Panc1 (cell line): ENCODE measurements at regions not wholly inside any gene's neighbourhood (a gene's known extent, or its start where the extent isn't known, plus 50 kb on each side); places are given as distances from the start of the nearest gene placed in this dataset.

Experiments used
- ATAC-seq: fragments of 200-7000 bp; cut with Tn5 transposase; 2 replicates; pipeline ENCODE4 v1.9.1; 2020; ENCODE audit warnings: mild to moderate bottlenecking, moderate library complexity
- BruUV-seq: library from RNA; stranded (reverse); fragments of 400-500 nt; replicated peaks from 2 replicates; lab custom pipeline; 2021; lab: Mats Ljungman, UMichigan
- CTCF ChIA-PET: fragments of 300-600 bp; sonication (Branson Sonifier 250); formaldehyde crosslinking; loops from one replicate; lab custom pipeline; 2022; ENCODE audit warnings: antibody characterized with exemption; lab: Charles Lee
- POLR2A ChIA-PET: fragments of 300-600 bp; sonication (Branson Sonifier 250); formaldehyde crosslinking; loops from one replicate; lab custom pipeline; 2022; ENCODE audit warnings: antibody characterized with exemption; lab: Charles Lee
- DNase-seq: peaks from one replicate; pipeline ENCODE4 v3.0.0-alpha.2; 2010; ENCODE audit warnings: low read depth, low spot score
- H3K27ac ChIP-seq: 2 replicates; pipeline ENCODE4 v1.5.1; 2011; ENCODE audit warnings: mild to moderate bottlenecking, low read length, inconsistent platforms
- H3K27me3 ChIP-seq: fragments of 200-500 bp; sonication (Bioruptor generic); 2 replicates; pipeline ENCODE4 v1.6.0; 2014; ENCODE audit warnings: low read length, inconsistent platforms; ENCODE audit not compliant: control insufficient read depth, insufficient read depth
- H3K36me3 ChIP-seq: fragments of 200-500 bp; sonication (Bioruptor generic); 2 replicates; pipeline ENCODE4 v1.5.1; 2014; ENCODE audit warnings: inconsistent platforms, mild to moderate bottlenecking, low read length, moderate library complexity; ENCODE audit not compliant: control insufficient read depth, insufficient read depth
- H3K4me1 ChIP-seq: 2 replicates; pipeline ENCODE4 v1.5.1; 2011; ENCODE audit warnings: inconsistent platforms, mild to moderate bottlenecking, low read length, moderate library complexity; ENCODE audit not compliant: control insufficient read depth, insufficient read depth
- H3K4me3 ChIP-seq, 2 experiments: 2 replicates each; pipeline ENCODE4 v1.5.1; 2011 to 2012; ENCODE audit warnings: low read depth in 2 of 2, low read length in 2 of 2, mild to moderate bottlenecking in 2 of 2, inconsistent platforms in 1 of 2, moderate library complexity in 1 of 2
- H3K9me3 ChIP-seq: fragments of 200-500 bp; sonication (Bioruptor generic); 2 replicates; pipeline ENCODE4 v1.5.1; 2014; ENCODE audit warnings: low read depth, mild to moderate bottlenecking, inconsistent platforms, low read length, moderate library complexity; ENCODE audit not compliant: control insufficient read depth, insufficient read depth
- POLR2AphosphoS5 ChIP-seq: IDR thresholded peaks from 2 replicates; pipeline ENCODE4 v1.6.1; 2012; ENCODE audit warnings: mild to moderate bottlenecking, low read depth, low read length, moderate library complexity
- SIN3A ChIP-seq: IDR thresholded peaks from 2 replicates; pipeline ENCODE4 v1.6.1; 2012; ENCODE audit warnings: low read depth, mild to moderate bottlenecking, low read length, moderate library complexity, borderline replicate concordance; ENCODE audit not compliant: insufficient read depth
- TCF7L2 ChIP-seq: IDR thresholded peaks from 2 replicates; pipeline ENCODE4 v1.6.1; 2011; ENCODE audit warnings: mild to moderate bottlenecking, low read depth, low read length, inconsistent platforms
- in situ Hi-C: cut with HindIII; loops from 2 replicates; pipeline ENCODE4 v1.10.0; 2016; ENCODE audit warnings: low sequenced_read_pairs, low pct_unique_long_range_greater_than_20kb
- intact Hi-C: fragments of 100-400 bp; cut with micrococcal nuclease; formaldehyde crosslinking; loops from one replicate; pipeline ENCODE4 v1.10.0; 2022; ENCODE audit not compliant: unreplicated experiment
- TF ChIP-seq, protein P1 (sequence below), 2 experiments: IDR thresholded peaks; 2 replicates each; pipeline ENCODE4 v1.6.1; 2011 to 2012; ENCODE audit warnings: low read depth in 2 of 2, control low read depth in 1 of 2, low read length in 1 of 2, mild to moderate bottlenecking in 1 of 2, moderate library complexity in 1 of 2; ENCODE audit not compliant: insufficient read depth in 1 of 2
- TF ChIP-seq, protein P2 (sequence below): fragments of 450-650 bp; IDR thresholded peaks from 2 replicates; pipeline ENCODE4 v1.5.1; 2017; ENCODE audit warnings: mild to moderate bottlenecking

DNA sequence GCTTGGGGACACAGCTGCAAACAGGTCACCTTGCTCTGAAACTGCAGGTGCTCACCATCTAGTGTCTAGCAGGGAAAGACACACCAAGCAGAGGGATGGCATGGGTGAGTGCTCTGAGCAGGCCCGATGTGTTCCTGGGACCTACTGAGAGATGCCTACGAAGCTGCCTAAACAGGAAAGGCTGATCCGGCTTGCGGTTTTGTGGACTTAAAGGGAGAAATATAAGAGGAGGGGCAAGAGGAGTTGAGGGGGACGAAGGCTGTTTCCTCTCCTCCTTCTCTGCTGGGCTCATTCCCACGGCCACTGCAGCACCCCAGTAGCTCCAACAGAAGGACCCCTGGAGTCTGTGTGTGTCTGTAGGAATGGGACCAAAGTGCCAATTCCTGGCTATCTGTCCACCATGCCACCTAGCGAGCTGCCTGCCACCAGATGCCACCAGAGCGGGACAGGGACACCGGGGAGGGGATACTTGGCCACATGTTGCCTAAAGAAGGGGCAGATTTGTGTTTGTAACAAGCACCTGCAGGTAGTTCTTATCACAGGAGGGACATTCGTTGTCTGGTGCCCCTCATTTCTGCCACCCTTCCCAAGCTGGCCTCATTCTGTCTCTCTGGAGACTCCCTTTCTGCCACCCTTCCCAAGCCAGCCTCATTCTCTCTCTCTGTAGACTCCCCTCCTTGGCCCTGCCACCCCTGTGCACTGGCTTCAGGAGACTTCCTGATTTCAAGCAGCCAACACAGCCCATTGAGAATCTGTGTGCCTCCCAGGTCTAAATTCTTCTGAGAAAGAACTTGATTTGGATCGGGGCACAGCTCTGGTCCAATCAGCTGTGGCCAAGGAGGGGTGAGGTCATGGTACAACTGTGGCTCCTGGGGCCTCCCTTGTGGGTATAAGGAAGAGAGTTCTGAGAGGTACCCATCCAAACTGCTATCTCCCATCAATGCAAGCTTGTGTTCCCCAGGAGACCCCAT is 221.8 kb downstream of the ANKRD60 start:
- in situ Hi-C loops = no loop called here
- no peaks in the 10 kb centered on the region for H3K9me3 ChIP-seq
- no TSS peak for BruUV-seq
- CTCF ChIA-PET = no interaction called here
- H3K36me3 ChIP-seq = no peaks in the 10 kb centered on the region
- intact Hi-C loops = no loop called here
- no peak for TF ChIP-seq SIN3A
- TF ChIP-seq, protein P1, sequence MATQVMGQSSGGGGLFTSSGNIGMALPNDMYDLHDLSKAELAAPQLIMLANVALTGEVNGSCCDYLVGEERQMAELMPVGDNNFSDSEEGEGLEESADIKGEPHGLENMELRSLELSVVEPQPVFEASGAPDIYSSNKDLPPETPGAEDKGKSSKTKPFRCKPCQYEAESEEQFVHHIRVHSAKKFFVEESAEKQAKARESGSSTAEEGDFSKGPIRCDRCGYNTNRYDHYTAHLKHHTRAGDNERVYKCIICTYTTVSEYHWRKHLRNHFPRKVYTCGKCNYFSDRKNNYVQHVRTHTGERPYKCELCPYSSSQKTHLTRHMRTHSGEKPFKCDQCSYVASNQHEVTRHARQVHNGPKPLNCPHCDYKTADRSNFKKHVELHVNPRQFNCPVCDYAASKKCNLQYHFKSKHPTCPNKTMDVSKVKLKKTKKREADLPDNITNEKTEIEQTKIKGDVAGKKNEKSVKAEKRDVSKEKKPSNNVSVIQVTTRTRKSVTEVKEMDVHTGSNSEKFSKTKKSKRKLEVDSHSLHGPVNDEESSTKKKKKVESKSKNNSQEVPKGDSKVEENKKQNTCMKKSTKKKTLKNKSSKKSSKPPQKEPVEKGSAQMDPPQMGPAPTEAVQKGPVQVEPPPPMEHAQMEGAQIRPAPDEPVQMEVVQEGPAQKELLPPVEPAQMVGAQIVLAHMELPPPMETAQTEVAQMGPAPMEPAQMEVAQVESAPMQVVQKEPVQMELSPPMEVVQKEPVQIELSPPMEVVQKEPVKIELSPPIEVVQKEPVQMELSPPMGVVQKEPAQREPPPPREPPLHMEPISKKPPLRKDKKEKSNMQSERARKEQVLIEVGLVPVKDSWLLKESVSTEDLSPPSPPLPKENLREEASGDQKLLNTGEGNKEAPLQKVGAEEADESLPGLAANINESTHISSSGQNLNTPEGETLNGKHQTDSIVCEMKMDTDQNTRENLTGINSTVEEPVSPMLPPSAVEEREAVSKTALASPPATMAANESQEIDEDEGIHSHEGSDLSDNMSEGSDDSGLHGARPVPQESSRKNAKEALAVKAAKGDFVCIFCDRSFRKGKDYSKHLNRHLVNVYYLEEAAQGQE (IDR thresholded peaks at IDR 0.05; ENCODE audit: insufficient read depth in 1 of 2, low read depth in 2 of 2, low read length in 1 of 2) = no peak
- no peak for TF ChIP-seq TCF7L2
- TF ChIP-seq, protein P2, sequence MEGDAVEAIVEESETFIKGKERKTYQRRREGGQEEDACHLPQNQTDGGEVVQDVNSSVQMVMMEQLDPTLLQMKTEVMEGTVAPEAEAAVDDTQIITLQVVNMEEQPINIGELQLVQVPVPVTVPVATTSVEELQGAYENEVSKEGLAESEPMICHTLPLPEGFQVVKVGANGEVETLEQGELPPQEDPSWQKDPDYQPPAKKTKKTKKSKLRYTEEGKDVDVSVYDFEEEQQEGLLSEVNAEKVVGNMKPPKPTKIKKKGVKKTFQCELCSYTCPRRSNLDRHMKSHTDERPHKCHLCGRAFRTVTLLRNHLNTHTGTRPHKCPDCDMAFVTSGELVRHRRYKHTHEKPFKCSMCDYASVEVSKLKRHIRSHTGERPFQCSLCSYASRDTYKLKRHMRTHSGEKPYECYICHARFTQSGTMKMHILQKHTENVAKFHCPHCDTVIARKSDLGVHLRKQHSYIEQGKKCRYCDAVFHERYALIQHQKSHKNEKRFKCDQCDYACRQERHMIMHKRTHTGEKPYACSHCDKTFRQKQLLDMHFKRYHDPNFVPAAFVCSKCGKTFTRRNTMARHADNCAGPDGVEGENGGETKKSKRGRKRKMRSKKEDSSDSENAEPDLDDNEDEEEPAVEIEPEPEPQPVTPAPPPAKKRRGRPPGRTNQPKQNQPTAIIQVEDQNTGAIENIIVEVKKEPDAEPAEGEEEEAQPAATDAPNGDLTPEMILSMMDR = no peak
- TF ChIP-seq POLR2AphosphoS5 = no peak
- H3K27me3 ChIP-seq = no peaks in the 10 kb centered on the region
- H3K4me3 ChIP-seq = no peak overlapping the region
- POLR2A ChIA-PET = interaction anchor here (0.7 kb wide), 1 partner anchor 175 kb away, joined by 3 read pairs; no protein-coding TSS in a partner anchor
- no peak for DNase-seq
- no peak for ATAC-seq
- H3K27ac ChIP-seq = no peak overlapping the region
- H3K4me1 ChIP-seq = no peaks in the 10 kb centered on the region

DNA sequence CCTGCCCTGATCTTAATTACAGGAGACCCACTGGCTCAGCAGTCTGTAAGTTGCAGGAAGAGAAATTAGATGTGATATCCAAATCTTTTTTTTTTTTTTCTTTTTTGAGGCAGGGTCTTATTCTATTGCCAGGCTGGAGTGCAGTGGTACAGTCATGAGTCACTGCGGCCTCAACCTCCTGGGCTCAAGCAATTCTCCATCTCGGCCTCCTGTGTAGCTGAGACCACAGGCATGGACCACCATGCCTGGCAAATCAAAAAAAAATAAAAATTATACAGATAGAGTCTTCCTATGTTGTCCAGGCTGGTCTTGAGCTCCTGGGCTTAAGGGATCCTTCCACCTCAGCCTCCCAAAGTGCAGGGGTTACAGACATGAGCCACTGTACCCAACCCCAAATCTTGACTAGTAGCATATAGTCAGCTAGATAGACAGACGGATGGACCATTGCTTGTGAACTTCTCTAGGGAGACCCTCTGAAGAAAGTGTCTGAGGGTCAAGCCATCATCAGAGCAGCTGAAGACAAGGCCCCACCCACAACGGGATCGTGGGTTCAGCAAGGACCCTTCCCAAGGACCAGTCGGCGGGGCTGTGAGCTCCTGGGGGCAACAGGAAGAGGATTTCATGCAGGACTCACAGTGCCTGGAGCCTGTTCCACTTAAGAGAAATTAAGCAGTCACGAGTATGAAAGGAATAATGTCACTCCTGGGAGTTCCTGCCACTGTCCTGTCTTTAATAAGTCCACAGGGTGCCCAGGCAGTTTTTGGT is 222.7 kb downstream of the ANKRD60 start:
- no TSS peak for BruUV-seq
- Histone ChIP-seq H3K36me3 (no peaks in the 10 kb centered on the region), H3K27me3 (no peaks in the 10 kb centered on the region), H3K9me3 (no peaks in the 10 kb centered on the region), H3K4me3 (no peak overlapping the region), H3K27ac (no peak overlapping the region), H3K4me1 (no peaks in the 10 kb centered on the region)
- CTCF ChIA-PET = no interaction called here
- TF ChIP-seq, protein P2 = no peak
- TF ChIP-seq POLR2AphosphoS5 = no peak
- TF ChIP-seq, protein P1 (IDR thresholded peaks at IDR 0.05; ENCODE audit: insufficient read depth in 1 of 2, low read depth in 2 of 2, low read length in 1 of 2) = no peak
- no peak for TF ChIP-seq TCF7L2
- no peak for TF ChIP-seq SIN3A
- ATAC-seq (no peak), DNase-seq (no peak)
- in situ Hi-C loops = no loop called here
- POLR2A ChIA-PET = no interaction called here
- intact Hi-C loops = no loop called here
